ENCODE measurements at regions not wholly inside any gene's neighbourhood (a gene's known extent, or its start where the extent isn't known, plus 50 kb on each side); places are given as distances from the start of the nearest gene placed in this dataset.

GRCh38 chr5:51997949-51998348 lies 614.7 kb downstream of the ISL1 start:
- Histone ChIP-seq H3K9me3 (ENCODE audit: control insufficient read depth, insufficient read depth, low read depth, low read length) (no peaks in the 10 kb centered on the region), H3K79me2 (ENCODE audit: control insufficient read depth, insufficient read depth, low read length) (no peaks in the 10 kb centered on the region), H2AFZ (ENCODE audit: low read length) (no peak overlapping the region), H3K4me3 (replicated peaks in 1 of 4; ENCODE audit: control extremely low read depth in 1 of 4, insufficient read depth in 1 of 4, low read depth in 3 of 4, low read length in 4 of 4) (no peak overlapping the region), H4K20me1 (ENCODE audit: control insufficient read depth, extremely low read depth, insufficient read depth, low read length) (no peaks in the 10 kb centered on the region), H3K4me2 (ENCODE audit: extremely low read depth, insufficient read depth, low read length) (no peak overlapping the region), H3K27me3 (ENCODE audit: control insufficient read depth, insufficient read depth, low read length) (no peaks in the 10 kb centered on the region), H3K27ac (ENCODE audit: insufficient read depth, low read length) (no peak overlapping the region), H3K36me3 (ENCODE audit: control insufficient read depth, insufficient read depth, low read length) (no peaks in the 10 kb centered on the region), H3K9ac (ENCODE audit: insufficient read depth, low read length) (no peak overlapping the region), H3K4me1 (ENCODE audit: control insufficient read depth, extremely low read depth, insufficient read depth, low read length) (no peaks in the 10 kb centered on the region)
- no peak for DNase-seq (ENCODE audit: low read depth in 2 of 2)
- no peak for TF ChIP-seq CTCF (conservative IDR thresholded peaks at IDR 0.05 in 1 of 2, IDR thresholded peaks at IDR 0.05 in 1 of 2; ENCODE audit: low read depth in 1 of 2, low read length in 2 of 2)
- no peak for TF ChIP-seq EZH2 (IDR thresholded peaks at IDR 0.05; ENCODE audit: low read length, missing control alignments)

- Histone ChIP-seq H4K20me1 (ENCODE audit: control insufficient read depth, extremely low read depth, insufficient read depth, low read length) (no peaks in the 10 kb centered on the region), H3K79me2 (ENCODE audit: control insufficient read depth, insufficient read depth, low read length) (no peaks in the 10 kb centered on the region), H3K9ac (ENCODE audit: insufficient read depth, low read length) (no peak overlapping the region), H3K9me3 (ENCODE audit: control insufficient read depth, insufficient read depth, low read depth, low read length) (no peaks in the 10 kb centered on the region), H2AFZ (ENCODE audit: low read length) (no peak overlapping the region), H3K4me3 (replicated peaks in 1 of 4; ENCODE audit: control extremely low read depth in 1 of 4, insufficient read depth in 1 of 4, low read depth in 3 of 4, low read length in 4 of 4) (no peak overlapping the region), H3K4me2 (ENCODE audit: extremely low read depth, insufficient read depth, low read length) (no peak overlapping the region), H3K27ac (ENCODE audit: insufficient read depth, low read length) (no peak overlapping the region), H3K4me1 (ENCODE audit: control insufficient read depth, extremely low read depth, insufficient read depth, low read length) (no peaks in the 10 kb centered on the region), H3K36me3 (ENCODE audit: control insufficient read depth, insufficient read depth, low read length) (no peaks in the 10 kb centered on the region), H3K27me3 (ENCODE audit: control insufficient read depth, insufficient read depth, low read length) (no peaks in the 10 kb centered on the region)
- no peak for TF ChIP-seq EZH2 (IDR thresholded peaks at IDR 0.05; ENCODE audit: low read length, missing control alignments)
- peak; percentile 52 to 71 for TF ChIP-seq CTCF (conservative IDR thresholded peaks at IDR 0.05 in 1 of 2, IDR thresholded peaks at IDR 0.05 in 1 of 2; ENCODE audit: low read depth in 1 of 2, low read length in 2 of 2)
- DNase-seq (ENCODE audit: low read depth in 2 of 2): peak; percentile 22 to 49
These were observed 624.1 kb downstream of the ISL1 start for GRCh38 chr5:52007230-52007858.

- H3K36me3 ChIP-seq (ENCODE audit: control insufficient read depth, insufficient read depth, low read length): no peaks in the 10 kb centered on the region
- no peaks in the 10 kb centered on the region for H3K9me3 ChIP-seq (ENCODE audit: control insufficient read depth, insufficient read depth, low read depth, low read length)
- no peak for DNase-seq (ENCODE audit: low read depth in 2 of 2)
- TF ChIP-seq EZH2 (IDR thresholded peaks at IDR 0.05; ENCODE audit: low read length, missing control alignments) (no peak), CTCF (conservative IDR thresholded peaks at IDR 0.05 in 1 of 2, IDR thresholded peaks at IDR 0.05 in 1 of 2; ENCODE audit: low read depth in 1 of 2, low read length in 2 of 2) (no peak)
- no peak overlapping the region for H3K27ac ChIP-seq (ENCODE audit: insufficient read depth, low read length)
- no peaks in the 10 kb centered on the region for H4K20me1 ChIP-seq (ENCODE audit: control insufficient read depth, extremely low read depth, insufficient read depth, low read length)
- H2AFZ ChIP-seq (ENCODE audit: low read length): no peak overlapping the region
- H3K4me3 ChIP-seq (replicated peaks in 1 of 4; ENCODE audit: control extremely low read depth in 1 of 4, insufficient read depth in 1 of 4, low read depth in 3 of 4, low read length in 4 of 4): no peak overlapping the region
- no peak overlapping the region for H3K4me2 ChIP-seq (ENCODE audit: extremely low read depth, insufficient read depth, low read length)
- H3K9ac ChIP-seq (ENCODE audit: insufficient read depth, low read length): no peak overlapping the region
- H3K27me3 ChIP-seq (ENCODE audit: control insufficient read depth, insufficient read depth, low read length): no peaks in the 10 kb centered on the region
- H3K4me1 ChIP-seq (ENCODE audit: control insufficient read depth, extremely low read depth, insufficient read depth, low read length): no peaks in the 10 kb centered on the region
- no peaks in the 10 kb centered on the region for H3K79me2 ChIP-seq (ENCODE audit: control insufficient read depth, insufficient read depth, low read length)
These were observed 627.2 kb downstream of the ISL1 start for GRCh38 chr5:52010454-52010853.
